Mesothelial cell of epicardium (in vitro differentiated cells): ENCODE measurements at regions not wholly inside any gene's neighbourhood (a gene's known extent, or its start where the extent isn't known, plus 50 kb on each side); places are given as distances from the start of the nearest gene placed in this dataset.

Source experiments
- DNase-seq, 2 experiments: peaks; one replicate each; pipeline ENCODE4 v3.0.0; 2021; ENCODE audit warnings: low spot score in 2 of 2; ENCODE audit not compliant: unreplicated experiment in 2 of 2
- H3K27ac Mint-ChIP-seq: 2 replicates; pipeline ENCODE4 v1.8.0; 2021; ENCODE audit warnings: mixed read lengths
- H3K27me3 Mint-ChIP-seq: 2 replicates; pipeline ENCODE4 v1.8.0; 2021; ENCODE audit warnings: low read depth, mixed read lengths
- H3K36me3 Mint-ChIP-seq: 2 replicates; pipeline ENCODE4 v1.8.0; 2021; ENCODE audit warnings: mixed read lengths
- H3K4me1 Mint-ChIP-seq: 2 replicates; pipeline ENCODE4 v1.8.0; 2021; ENCODE audit warnings: mixed read lengths
- H3K4me3 Mint-ChIP-seq: 2 replicates; pipeline ENCODE4 v1.8.0; 2021; ENCODE audit warnings: mild to moderate bottlenecking, moderate library complexity, mixed read lengths
- H3K9me3 Mint-ChIP-seq: 2 replicates; pipeline ENCODE4 v1.8.0; 2021; ENCODE audit warnings: mixed read lengths
- TF ChIP-seq, protein P1 (sequence below): fragments of 200-600 bp; sonication (generic); IDR thresholded peaks from one replicate; pipeline ENCODE4 v1.5.0; 2021; ENCODE audit warnings: antibody characterized with exemption; ENCODE audit not compliant: unreplicated experiment

DNA sequence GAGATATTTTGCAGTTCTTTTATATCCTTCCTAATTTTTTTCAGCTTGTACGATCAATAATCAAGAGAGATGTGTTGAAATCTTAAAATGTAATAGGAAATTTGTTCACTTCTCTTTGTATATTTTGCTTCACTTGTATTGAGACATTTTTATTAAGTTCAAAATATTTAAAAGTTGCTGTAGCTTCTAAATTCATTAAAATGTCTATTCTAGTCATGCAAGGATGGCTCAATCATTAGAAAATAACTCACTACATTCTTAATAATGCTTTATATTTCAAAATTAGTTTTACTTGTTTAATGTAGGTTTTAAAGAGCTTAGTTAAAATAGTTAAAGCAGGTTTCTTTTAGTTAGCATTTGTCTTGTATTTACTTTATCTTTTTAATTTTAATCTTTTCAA lies 308.4 kb downstream of the CYRIA start:
- H3K27ac Mint-ChIP-seq, result no peak overlapping the region
- H3K36me3 Mint-ChIP-seq, result peaks cover 3% of the 10 kb centered on the region
- H3K27me3 Mint-ChIP-seq, result no peaks in the 10 kb centered on the region

DNA sequence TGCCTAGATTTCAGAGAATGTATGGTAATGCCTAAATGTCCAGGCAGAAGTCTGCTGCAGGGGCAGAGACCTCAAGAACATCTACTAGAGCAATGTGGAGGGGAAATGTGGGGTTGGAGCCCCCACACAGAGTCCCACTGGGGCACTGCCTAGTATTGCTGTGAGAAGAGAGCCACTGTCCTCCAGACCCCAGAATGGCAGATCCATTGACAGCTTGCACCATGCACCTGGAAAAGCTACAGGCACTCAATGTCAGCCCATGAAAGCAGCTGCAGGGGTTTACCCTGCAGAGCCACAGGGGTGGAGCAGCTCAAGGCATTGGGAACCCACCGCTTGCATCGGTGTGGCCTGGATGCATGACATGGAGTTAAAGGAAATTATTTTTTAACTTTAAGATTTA lies 314.1 kb downstream of the CYRIA start:
- TF ChIP-seq, protein P1, sequence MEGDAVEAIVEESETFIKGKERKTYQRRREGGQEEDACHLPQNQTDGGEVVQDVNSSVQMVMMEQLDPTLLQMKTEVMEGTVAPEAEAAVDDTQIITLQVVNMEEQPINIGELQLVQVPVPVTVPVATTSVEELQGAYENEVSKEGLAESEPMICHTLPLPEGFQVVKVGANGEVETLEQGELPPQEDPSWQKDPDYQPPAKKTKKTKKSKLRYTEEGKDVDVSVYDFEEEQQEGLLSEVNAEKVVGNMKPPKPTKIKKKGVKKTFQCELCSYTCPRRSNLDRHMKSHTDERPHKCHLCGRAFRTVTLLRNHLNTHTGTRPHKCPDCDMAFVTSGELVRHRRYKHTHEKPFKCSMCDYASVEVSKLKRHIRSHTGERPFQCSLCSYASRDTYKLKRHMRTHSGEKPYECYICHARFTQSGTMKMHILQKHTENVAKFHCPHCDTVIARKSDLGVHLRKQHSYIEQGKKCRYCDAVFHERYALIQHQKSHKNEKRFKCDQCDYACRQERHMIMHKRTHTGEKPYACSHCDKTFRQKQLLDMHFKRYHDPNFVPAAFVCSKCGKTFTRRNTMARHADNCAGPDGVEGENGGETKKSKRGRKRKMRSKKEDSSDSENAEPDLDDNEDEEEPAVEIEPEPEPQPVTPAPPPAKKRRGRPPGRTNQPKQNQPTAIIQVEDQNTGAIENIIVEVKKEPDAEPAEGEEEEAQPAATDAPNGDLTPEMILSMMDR, result no peak
- Mint-ChIP-seq H3K4me3 (no peak overlapping the region), H3K27me3 (no peaks in the 10 kb centered on the region), H3K9me3 (peaks cover 34% of the 10 kb centered on the region), H3K27ac (no peak overlapping the region), H3K36me3 (peaks cover 6% of the 10 kb centered on the region), H3K4me1 (no peaks in the 10 kb centered on the region)
- no peak for DNase-seq

More for the DNA sequence above, 308.4 kb downstream of the CYRIA start:
- peaks cover 3% of the 10 kb centered on the region for H3K4me1 Mint-ChIP-seq
- DNase-seq, result no peak
- peaks cover 30% of the 10 kb centered on the region for H3K9me3 Mint-ChIP-seq
- TF ChIP-seq, protein P1, result no peak
- H3K4me3 Mint-ChIP-seq, result no peak overlapping the region

DNA sequence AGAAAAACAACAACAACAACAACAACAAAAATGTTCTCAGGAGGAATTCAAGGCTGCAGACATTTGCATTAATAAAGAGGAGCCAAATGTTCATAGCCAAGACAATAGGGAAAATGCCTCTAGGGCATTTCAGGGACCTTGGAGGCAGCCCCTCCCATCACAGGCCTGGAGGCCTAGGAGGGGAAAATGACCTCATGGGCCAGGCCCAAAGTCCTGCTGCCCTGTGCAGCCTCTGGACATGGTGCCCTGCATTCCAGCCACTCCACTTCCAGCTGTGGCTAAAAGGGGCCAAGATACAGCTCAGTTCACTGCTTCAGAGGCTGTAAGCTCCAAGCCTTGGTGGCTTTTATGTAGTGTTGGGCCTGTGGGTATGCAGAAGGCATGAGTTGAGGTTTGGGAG lies 314.5 kb downstream of the CYRIA start:
- H3K27me3 Mint-ChIP-seq, result no peaks in the 10 kb centered on the region
- TF ChIP-seq, protein P1, result no peak
- no peak overlapping the region for H3K4me3 Mint-ChIP-seq
- H3K27ac Mint-ChIP-seq, result no peak overlapping the region
- no peaks in the 10 kb centered on the region for H3K4me1 Mint-ChIP-seq
- peaks cover 6% of the 10 kb centered on the region for H3K36me3 Mint-ChIP-seq
- no peak for DNase-seq
- peaks cover 34% of the 10 kb centered on the region for H3K9me3 Mint-ChIP-seq

DNA sequence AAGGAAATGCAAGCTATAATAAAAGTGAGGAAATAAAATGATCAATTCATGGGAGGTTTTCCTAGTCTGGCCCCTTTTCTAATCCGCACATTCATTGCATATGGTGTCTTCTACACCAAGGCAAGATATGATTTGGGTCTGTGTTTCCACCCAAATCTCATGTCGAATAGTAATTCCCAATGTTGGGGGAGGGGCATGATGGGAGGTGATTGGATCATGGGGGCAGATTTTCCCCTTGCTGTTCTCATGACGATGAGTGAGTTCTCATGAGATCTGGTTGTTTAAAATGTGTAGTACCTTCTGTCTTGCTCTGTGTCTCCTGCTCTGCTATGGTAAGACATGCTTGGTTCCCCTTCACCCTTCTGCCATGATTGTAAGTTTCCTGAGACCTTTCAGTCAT lies 315.4 kb downstream of the CYRIA start:
- peaks cover 6% of the 10 kb centered on the region for H3K36me3 Mint-ChIP-seq

DNA sequence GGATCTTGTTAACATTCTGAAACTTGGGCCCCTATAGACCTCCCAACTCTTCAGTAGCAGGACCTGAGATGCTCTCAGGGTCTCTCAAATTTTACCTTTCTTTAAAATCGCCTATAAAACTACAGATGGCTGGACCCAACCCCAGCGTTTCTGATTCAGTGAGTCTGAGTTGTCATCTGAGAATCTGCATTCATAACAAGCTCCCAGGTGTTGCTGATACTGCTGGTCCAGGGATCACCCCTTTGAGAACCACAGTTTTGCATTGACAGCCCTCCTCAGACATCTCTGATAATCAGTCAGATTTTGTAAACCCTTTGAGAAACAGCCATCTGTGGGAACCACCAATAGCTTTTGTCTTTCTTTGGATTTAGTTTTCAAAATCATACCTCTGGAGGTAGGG lies 315.8 kb downstream of the CYRIA start:
- no peak overlapping the region for H3K4me3 Mint-ChIP-seq
- peaks cover 6% of the 10 kb centered on the region for H3K36me3 Mint-ChIP-seq
- peaks cover 27% of the 10 kb centered on the region for H3K9me3 Mint-ChIP-seq
- H3K27ac Mint-ChIP-seq, result no peak overlapping the region
- no peaks in the 10 kb centered on the region for H3K27me3 Mint-ChIP-seq
- no peak for DNase-seq
- H3K4me1 Mint-ChIP-seq, result no peaks in the 10 kb centered on the region
- TF ChIP-seq, protein P1, result no peak

More for the DNA sequence above, 315.4 kb downstream of the CYRIA start:
- Mint-ChIP-seq H3K9me3 (peaks cover 27% of the 10 kb centered on the region), H3K27me3 (no peaks in the 10 kb centered on the region), H3K4me1 (no peaks in the 10 kb centered on the region), H3K4me3 (no peak overlapping the region), H3K27ac (no peak overlapping the region)
- TF ChIP-seq, protein P1, result no peak
- no peak for DNase-seq
